B cell (primary cell): ENCODE measurements at regions not wholly inside any gene's neighbourhood (a gene's known extent, or its start where the extent isn't known, plus 50 kb on each side); places are given as distances from the start of the nearest gene placed in this dataset.

Experiments used
- EZH2 ChIP-seq: IDR thresholded peaks from 2 replicates; pipeline ENCODE4 v1.6.1; 2012; ENCODE audit warnings: borderline replicate concordance, low read depth, mild to moderate bottlenecking, moderate library complexity, low read length; ENCODE audit not compliant: insufficient read depth, poor library complexity, severe bottlenecking
- TF ChIP-seq, protein P1 (sequence below): fragments of 200-600 bp; IDR thresholded peaks from one replicate; pipeline ENCODE4 v1.8.0; 2022; ENCODE audit warnings: antibody characterized with exemption, mild to moderate bottlenecking

DNA sequence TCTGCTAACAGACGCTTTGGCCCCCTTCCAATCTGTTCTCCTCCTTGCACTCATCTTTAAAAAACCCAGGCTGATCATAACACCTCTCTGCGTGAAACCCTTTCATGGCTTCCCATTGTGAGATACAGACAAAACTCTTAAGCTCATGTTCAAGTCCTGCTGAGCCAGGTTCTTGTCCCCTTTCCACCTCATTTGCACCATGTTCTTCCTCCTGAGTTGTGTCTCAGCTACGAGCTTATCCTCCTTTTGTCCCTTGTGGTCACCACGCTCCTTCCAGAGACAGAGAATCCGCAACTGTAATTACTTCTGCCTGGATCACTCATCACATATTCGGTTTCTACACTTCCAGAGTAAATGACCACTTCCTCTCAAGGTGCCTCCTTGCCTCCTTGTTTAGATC lies 238.8 kb downstream of the ACTR3 start:
- TF ChIP-seq EZH2: no peak
- TF ChIP-seq, protein P1, sequence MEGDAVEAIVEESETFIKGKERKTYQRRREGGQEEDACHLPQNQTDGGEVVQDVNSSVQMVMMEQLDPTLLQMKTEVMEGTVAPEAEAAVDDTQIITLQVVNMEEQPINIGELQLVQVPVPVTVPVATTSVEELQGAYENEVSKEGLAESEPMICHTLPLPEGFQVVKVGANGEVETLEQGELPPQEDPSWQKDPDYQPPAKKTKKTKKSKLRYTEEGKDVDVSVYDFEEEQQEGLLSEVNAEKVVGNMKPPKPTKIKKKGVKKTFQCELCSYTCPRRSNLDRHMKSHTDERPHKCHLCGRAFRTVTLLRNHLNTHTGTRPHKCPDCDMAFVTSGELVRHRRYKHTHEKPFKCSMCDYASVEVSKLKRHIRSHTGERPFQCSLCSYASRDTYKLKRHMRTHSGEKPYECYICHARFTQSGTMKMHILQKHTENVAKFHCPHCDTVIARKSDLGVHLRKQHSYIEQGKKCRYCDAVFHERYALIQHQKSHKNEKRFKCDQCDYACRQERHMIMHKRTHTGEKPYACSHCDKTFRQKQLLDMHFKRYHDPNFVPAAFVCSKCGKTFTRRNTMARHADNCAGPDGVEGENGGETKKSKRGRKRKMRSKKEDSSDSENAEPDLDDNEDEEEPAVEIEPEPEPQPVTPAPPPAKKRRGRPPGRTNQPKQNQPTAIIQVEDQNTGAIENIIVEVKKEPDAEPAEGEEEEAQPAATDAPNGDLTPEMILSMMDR: no peak
